ENCODE measurements at regions not wholly inside any gene's neighbourhood (a gene's known extent, or its start where the extent isn't known, plus 50 kb on each side); places are given as distances from the start of the nearest gene placed in this dataset.

GRCh38 chr11:123246749-123247495 lies 51.9 kb upstream of the CLMP start:
- Mint-ChIP-seq H3K4me1 (peaks cover 29% of the 10 kb centered on the region), H3K27me3 (ENCODE audit: low read depth) (peaks cover 2% of the 10 kb centered on the region), H3K4me3 (peak overlapping the region; percentile 18), H3K27ac (ENCODE audit: unreplicated experiment) (no peak overlapping the region), H3K9me3 (no peaks in the 10 kb centered on the region), H3K36me3 (ENCODE audit: low read depth) (no peaks in the 10 kb centered on the region)
- peak; percentile 98 for TF ChIP-seq CTCF (conservative IDR thresholded peaks at IDR 0.05)
- DNase-seq (ENCODE audit: low read depth, low spot score), result peak; percentile 91

GRCh38 chr11:123245567-123245966 lies 50.5 kb upstream of the CLMP start:
- Mint-ChIP-seq H3K4me1 (peaks cover 25% of the 10 kb centered on the region), H3K36me3 (ENCODE audit: low read depth) (no peaks in the 10 kb centered on the region), H3K27me3 (ENCODE audit: low read depth) (peaks cover 2% of the 10 kb centered on the region), H3K27ac (ENCODE audit: unreplicated experiment) (no peak overlapping the region), H3K4me3 (no peak overlapping the region), H3K9me3 (no peaks in the 10 kb centered on the region)
- no peak for DNase-seq (ENCODE audit: low read depth, low spot score)
- no peak for TF ChIP-seq CTCF (conservative IDR thresholded peaks at IDR 0.05)
